Kidney (tissue), 13 donors: ENCODE measurements at regions not wholly inside any gene's neighbourhood (a gene's known extent, or its start where the extent isn't known, plus 50 kb on each side); places are given as distances from the start of the nearest gene placed in this dataset.

ENCODE experiments used
- DNase-seq, 5 donors: peaks; one replicate each; pipeline ENCODE4 v3.0.0-alpha.2; 2013 to 2020
- FAIRE-seq: peaks from 2 replicates; lab custom pipeline; 2012; peaks lifted over from hg19 to GRCh38; lab: Jason Lieb, UNC
- H3K27ac ChIP-seq, 2 donors: one replicate each; pipeline ENCODE4 v1.7.0; 2013; ENCODE audit warnings: low read depth in 2 of 2, low read length in 2 of 2, inconsistent platforms in 1 of 2
- H3K27me3 ChIP-seq: one replicate; pipeline ENCODE4 v1.7.1; 2013; ENCODE audit warnings: low read length, inconsistent platforms; ENCODE audit not compliant: control insufficient read depth, insufficient read depth
- H3K36me3 ChIP-seq, 3 donors: one replicate each; pipeline versions ENCODE4 v1.7.0 to v1.7.1; 2013; ENCODE audit warnings: low read length in 3 of 3, control low read depth in 1 of 3, inconsistent platforms in 1 of 3; ENCODE audit not compliant: insufficient read depth in 3 of 3, control insufficient read depth in 2 of 3
- H3K4me1 ChIP-seq, 3 donors: one replicate each; pipeline versions ENCODE4 v1.7.0 to v1.7.1; 2013; ENCODE audit warnings: low read length in 3 of 3, inconsistent platforms in 1 of 3, low read depth in 1 of 3; ENCODE audit not compliant: control insufficient read depth in 2 of 3, insufficient read depth in 2 of 3
- H3K4me3 ChIP-seq, 3 donors: one replicate each; pipeline versions ENCODE4 v1.7.0 to v1.8.1; 2013; ENCODE audit warnings: low read length in 3 of 3, control low read depth in 1 of 3, inconsistent platforms in 1 of 3
- H3K9ac ChIP-seq, 3 donors: one replicate each; pipeline versions ENCODE4 v1.7.0 to v1.7.1; 2013; ENCODE audit warnings: low read length in 3 of 3, control low read depth in 1 of 3, inconsistent platforms in 1 of 3
- H3K9me3 ChIP-seq, 3 donors: one replicate each; pipeline versions ENCODE4 v1.7.0 to v1.7.1; 2013; ENCODE audit warnings: low read length in 3 of 3, control low read depth in 1 of 3, inconsistent platforms in 1 of 3; ENCODE audit not compliant: control insufficient read depth in 2 of 3, insufficient read depth in 1 of 3
- CTCF ChIP-seq: IDR thresholded peaks from 3 replicates; pipeline ENCODE4 v1.5.1; 2012; ENCODE audit warnings: mild to moderate bottlenecking, moderate library complexity, borderline replicate concordance; ENCODE audit not compliant: insufficient read depth; ENCODE audit errors: extremely low read depth
- intact Hi-C: fragments of 100-400 bp; cut with DNase I; formaldehyde crosslinking; loops from one replicate; pipeline ENCODE4 v1.11.1; 2022
- donor health status: control.
- donor health status: control.
- donor health status: control.
- donor health status: control.
- donor health status: control.
- donor health status: DM: yes; HTN: yes; CAD: no.
- donor health status: Normal renal cell carcinoma (clear cell type).

DNA sequence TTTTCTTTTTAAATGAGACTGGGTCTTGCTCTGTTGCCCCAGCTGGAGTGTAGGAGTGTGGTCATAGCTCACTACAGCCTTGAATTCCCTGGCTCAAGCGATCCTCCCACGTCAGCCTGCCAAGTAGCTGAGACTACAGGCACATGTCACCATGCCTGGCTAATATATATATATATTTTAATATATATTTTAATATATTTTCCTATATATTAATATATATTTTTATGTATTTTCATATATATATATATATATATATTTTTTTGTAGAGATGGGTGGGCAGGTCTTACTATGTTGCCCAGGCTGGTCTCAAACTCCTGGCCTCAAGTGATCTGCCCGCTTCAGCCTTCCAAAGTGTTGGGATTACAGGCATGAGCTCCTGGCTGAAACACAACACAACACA is 144.5 kb upstream of the GATA6 start:
- no peaks in the 10 kb centered on the region for H3K9me3 ChIP-seq
- no peak overlapping the region for H3K9ac ChIP-seq
- no peaks in the 10 kb centered on the region for H3K36me3 ChIP-seq
- no peak overlapping the region for H3K27ac ChIP-seq
- no peaks in the 10 kb centered on the region for H3K27me3 ChIP-seq
- intact Hi-C loops, result no loop called here
- no peaks in the 10 kb centered on the region for H3K4me1 ChIP-seq
- H3K4me3 ChIP-seq, result no peak overlapping the region
- DNase-seq (no peak), FAIRE-seq (no peak)
- TF ChIP-seq CTCF, result no peak

DNA sequence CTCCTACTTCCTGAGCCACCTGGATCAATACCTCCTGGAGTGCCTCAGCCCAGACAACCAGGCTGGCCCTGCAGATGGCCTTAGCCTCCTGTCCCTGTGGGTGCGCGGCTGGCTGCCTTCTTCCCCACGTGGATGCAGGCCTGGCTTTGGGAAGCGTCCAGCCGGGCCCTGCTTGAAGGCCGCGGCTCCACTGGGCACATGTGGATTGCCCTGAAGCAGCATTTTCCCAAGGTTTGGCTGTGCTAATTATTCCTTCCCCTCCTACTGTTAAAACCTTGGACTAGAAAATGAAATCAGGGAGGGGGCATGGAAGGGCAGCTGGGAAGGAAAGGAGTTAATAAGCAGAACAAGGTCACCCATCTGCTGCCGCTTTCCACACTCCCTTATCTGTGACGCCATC is 143.0 kb upstream of the GATA6 start:
- H3K4me1 ChIP-seq, result no peaks in the 10 kb centered on the region
- no peaks in the 10 kb centered on the region for H3K9me3 ChIP-seq
- H3K4me3 ChIP-seq, result no peak overlapping the region
- H3K27ac ChIP-seq, result no peak overlapping the region
- DNase-seq, result no peak
- H3K36me3 ChIP-seq, result no peaks in the 10 kb centered on the region
- no peak for FAIRE-seq
- no peak for TF ChIP-seq CTCF
- H3K27me3 ChIP-seq, result no peaks in the 10 kb centered on the region
- no peak overlapping the region for H3K9ac ChIP-seq
- intact Hi-C loops, result no loop called here

DNA sequence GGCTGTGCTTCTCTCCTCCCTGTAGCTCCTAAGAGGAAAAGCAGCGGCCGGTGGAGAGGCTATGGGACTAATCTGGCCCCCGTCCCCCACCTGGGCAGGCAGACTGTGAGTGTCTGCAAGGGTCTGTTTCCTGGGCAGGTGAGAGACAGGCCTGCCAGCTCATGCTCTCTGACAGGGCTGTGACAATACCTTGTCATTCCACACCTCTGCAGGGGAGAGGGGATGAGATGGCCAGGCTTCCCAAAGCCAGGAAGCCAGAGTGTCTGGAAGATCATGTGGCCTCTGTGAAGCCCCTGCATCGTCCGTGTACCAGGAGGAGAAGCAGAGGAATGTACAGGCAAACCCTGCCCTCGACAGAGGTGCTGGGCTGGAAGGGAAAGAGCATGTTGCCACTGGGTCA is 142.5 kb upstream of the GATA6 start:
- no peak for FAIRE-seq
- no peaks in the 10 kb centered on the region for H3K36me3 ChIP-seq
- TF ChIP-seq CTCF, result no peak
- DNase-seq, result no peak
- no peaks in the 10 kb centered on the region for H3K9me3 ChIP-seq
- no peak overlapping the region for H3K9ac ChIP-seq
- no peaks in the 10 kb centered on the region for H3K27me3 ChIP-seq
- intact Hi-C loops, result no loop called here
- no peaks in the 10 kb centered on the region for H3K4me1 ChIP-seq
- H3K4me3 ChIP-seq, result no peak overlapping the region
- H3K27ac ChIP-seq, result no peak overlapping the region

GRCh38 chr18:22031611-22032010 is 137.8 kb upstream of the GATA6 start:
- no peak for TF ChIP-seq CTCF
- no peaks in the 10 kb centered on the region for H3K4me1 ChIP-seq
- no peak overlapping the region for H3K4me3 ChIP-seq
- no peaks in the 10 kb centered on the region for H3K36me3 ChIP-seq
- no peak overlapping the region for H3K9ac ChIP-seq
- FAIRE-seq (no peak), DNase-seq (no peak)
- H3K9me3 ChIP-seq, result no peaks in the 10 kb centered on the region
- no peaks in the 10 kb centered on the region for H3K27me3 ChIP-seq
- intact Hi-C loops, result no loop called here
- no peak overlapping the region for H3K27ac ChIP-seq
